Left lung (tissue), 4 donors: ENCODE measurements at regions not wholly inside any gene's neighbourhood (a gene's known extent, or its start where the extent isn't known, plus 50 kb on each side); places are given as distances from the start of the nearest gene placed in this dataset.

Source experiments
- ATAC-seq: fragments of 200-7000 bp; cut with Tn5 transposase; one replicate; pipeline ENCODE4 v1.9.1; 2020; ENCODE audit warnings: moderate library complexity
- DNase-seq, 4 donors: peaks; one replicate each; pipeline ENCODE4 v3.0.0-alpha.2; 2013 to 2020
- H3K27ac ChIP-seq, 2 donors: fragments of 200-600 bp; sonication (generic) in 1 of 2; one replicate each; pipeline versions ENCODE4 v1.5.0 to v1.8.0; 2020 to 2021
- H3K27me3 ChIP-seq, 2 donors: fragments of 200-600 bp; sonication (generic) in 1 of 2; one replicate each; pipeline versions ENCODE4 v1.5.0 to v1.8.0; 2020 to 2021
- H3K36me3 ChIP-seq, 2 donors: fragments of 200-600 bp; sonication (generic) in 1 of 2; one replicate each; pipeline versions ENCODE4 v1.5.0 to v1.8.0; 2020 to 2021
- H3K4me1 ChIP-seq, 2 donors: fragments of 200-600 bp; one replicate each; pipeline ENCODE4 v1.8.0; 2021
- H3K4me3 ChIP-seq, 2 donors: fragments of 200-600 bp; sonication (generic) in 1 of 2; one replicate each; pipeline versions ENCODE4 v1.5.0 to v1.8.0; 2020 to 2021; ENCODE audit warnings: mild to moderate bottlenecking in 1 of 2
- H3K9me3 ChIP-seq, 2 donors: fragments of 200-600 bp; sonication (generic) in 1 of 2; one replicate each; pipeline versions ENCODE4 v1.5.0 to v1.8.0; 2020 to 2021
- intact Hi-C, 2 donors: fragments of 100-400 bp; cut with DNase I; formaldehyde crosslinking; loops; one replicate each; pipeline versions ENCODE4 v1.11.2 to v1.14.2; 2022
- TF ChIP-seq, protein P1 (sequence below), 2 donors: fragments of 200-600 bp; sonication (generic) in 1 of 2; IDR thresholded peaks; one replicate each; pipeline versions ENCODE4 v1.5.0 to v1.8.0; 2021; ENCODE audit warnings: antibody characterized with exemption in 2 of 2
- donor health status: DM: no; HTN: yes; CAD: no.
- donor health status: DM: no; HTN: no; CAD: no.

DNA sequence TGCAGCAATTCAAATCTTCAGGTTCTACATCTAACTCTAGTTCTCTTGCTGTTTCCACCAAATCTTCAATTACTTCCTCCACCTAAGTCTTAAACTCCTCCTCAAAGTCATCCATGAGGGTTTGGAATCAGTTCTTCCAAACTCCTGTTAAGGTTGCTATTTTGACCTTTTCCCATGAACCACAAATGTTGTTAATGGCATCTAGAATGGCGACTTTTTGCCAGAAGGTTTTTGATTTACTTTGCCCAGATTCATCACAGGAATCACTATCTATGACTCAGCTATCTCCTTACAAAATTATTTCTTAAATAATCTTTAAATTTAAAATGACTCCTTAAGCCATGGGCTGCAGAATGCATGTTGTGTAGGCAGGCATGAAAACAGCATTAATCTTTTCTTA is 368.9 kb upstream of the TNP1 start:
- ATAC-seq, result no peak
- peaks cover 0 to 66% of the 10 kb centered on the region in 2 donors for H3K27me3 ChIP-seq
- no peak overlapping the region for H3K4me3 ChIP-seq
- intact Hi-C loops, result no loop called here
- DNase-seq, result no peak
- H3K4me1 ChIP-seq, result peaks cover 0 to 3% of the 10 kb centered on the region in 2 donors
- TF ChIP-seq, protein P1, sequence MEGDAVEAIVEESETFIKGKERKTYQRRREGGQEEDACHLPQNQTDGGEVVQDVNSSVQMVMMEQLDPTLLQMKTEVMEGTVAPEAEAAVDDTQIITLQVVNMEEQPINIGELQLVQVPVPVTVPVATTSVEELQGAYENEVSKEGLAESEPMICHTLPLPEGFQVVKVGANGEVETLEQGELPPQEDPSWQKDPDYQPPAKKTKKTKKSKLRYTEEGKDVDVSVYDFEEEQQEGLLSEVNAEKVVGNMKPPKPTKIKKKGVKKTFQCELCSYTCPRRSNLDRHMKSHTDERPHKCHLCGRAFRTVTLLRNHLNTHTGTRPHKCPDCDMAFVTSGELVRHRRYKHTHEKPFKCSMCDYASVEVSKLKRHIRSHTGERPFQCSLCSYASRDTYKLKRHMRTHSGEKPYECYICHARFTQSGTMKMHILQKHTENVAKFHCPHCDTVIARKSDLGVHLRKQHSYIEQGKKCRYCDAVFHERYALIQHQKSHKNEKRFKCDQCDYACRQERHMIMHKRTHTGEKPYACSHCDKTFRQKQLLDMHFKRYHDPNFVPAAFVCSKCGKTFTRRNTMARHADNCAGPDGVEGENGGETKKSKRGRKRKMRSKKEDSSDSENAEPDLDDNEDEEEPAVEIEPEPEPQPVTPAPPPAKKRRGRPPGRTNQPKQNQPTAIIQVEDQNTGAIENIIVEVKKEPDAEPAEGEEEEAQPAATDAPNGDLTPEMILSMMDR (IDR thresholded peaks at IDR 0.05), result no peak
- no peaks in the 10 kb centered on the region for H3K36me3 ChIP-seq
- H3K9me3 ChIP-seq, result no peaks in the 10 kb centered on the region
- no peak overlapping the region for H3K27ac ChIP-seq

DNA sequence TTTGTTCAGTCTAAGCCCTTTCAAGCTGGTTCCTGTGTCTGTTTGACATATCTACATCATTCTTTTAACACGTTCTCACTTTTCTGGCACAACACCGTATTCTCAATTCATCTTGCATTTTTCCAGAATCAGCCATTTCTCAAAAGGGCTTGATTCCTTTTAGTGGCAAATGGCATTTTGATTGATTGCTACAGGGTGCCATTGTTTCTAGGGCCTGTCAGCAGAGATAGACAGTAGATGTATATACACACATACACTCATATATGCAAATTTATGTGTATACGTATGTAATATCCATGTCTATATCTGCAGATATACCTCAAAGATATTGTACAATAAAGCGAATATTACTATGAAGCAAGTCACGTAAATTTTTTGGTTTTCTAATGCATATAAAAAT is 367.9 kb upstream of the TNP1 start:
- DNase-seq, result no peak
- H3K36me3 ChIP-seq, result no peaks in the 10 kb centered on the region
- ATAC-seq, result no peak
- TF ChIP-seq, protein P1 (IDR thresholded peaks at IDR 0.05), result no peak
- H3K4me3 ChIP-seq, result no peak overlapping the region
- peaks cover 0 to 12% of the 10 kb centered on the region in 2 donors for H3K4me1 ChIP-seq
- H3K27ac ChIP-seq, result no peak overlapping the region
- intact Hi-C loops, result no loop called here
- no peaks in the 10 kb centered on the region for H3K9me3 ChIP-seq
- H3K27me3 ChIP-seq, result peaks cover 0 to 61% of the 10 kb centered on the region in 2 donors

DNA sequence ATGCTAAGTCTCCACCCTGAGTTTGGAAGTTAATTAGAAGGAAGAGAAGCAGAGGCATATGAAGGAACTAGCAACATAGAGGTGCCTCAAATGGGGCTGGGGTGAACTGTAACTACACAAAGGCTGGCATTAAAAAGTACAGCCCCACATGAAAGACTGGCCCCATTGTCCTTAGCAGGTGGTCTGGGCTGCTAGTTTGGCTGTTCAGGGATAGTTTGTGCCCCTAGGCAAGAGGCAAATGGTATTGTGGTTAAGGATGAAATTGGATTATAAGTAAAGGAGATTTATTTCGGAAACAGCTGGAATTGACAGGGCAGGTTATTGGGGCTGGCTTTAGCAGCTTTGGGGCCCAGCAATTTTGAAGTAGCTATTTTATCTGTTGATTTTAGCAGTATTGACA is 365.7 kb upstream of the TNP1 start:
- Histone ChIP-seq H3K9me3 (no peaks in the 10 kb centered on the region), H3K36me3 (no peaks in the 10 kb centered on the region), H3K27me3 (peaks cover 0 to 56% of the 10 kb centered on the region in 2 donors), H3K4me1 (peaks cover 0 to 17% of the 10 kb centered on the region in 2 donors), H3K4me3 (no peak overlapping the region), H3K27ac (no peak overlapping the region)
- DNase-seq (no peak), ATAC-seq (no peak)
- TF ChIP-seq, protein P1 (IDR thresholded peaks at IDR 0.05), result no peak
- intact Hi-C loops, result no loop called here

- no peak overlapping the region for H3K4me3 ChIP-seq
- DNase-seq (no peak), ATAC-seq (peak; percentile 69)
- intact Hi-C loops, result no loop called here
- peaks cover 0 to 55% of the 10 kb centered on the region in 2 donors for H3K27me3 ChIP-seq
- no peaks in the 10 kb centered on the region for H3K9me3 ChIP-seq
- peak overlapping the region in 1 of 2 donors; percentile 57 for H3K27ac ChIP-seq
- H3K4me1 ChIP-seq, result peaks cover 0 to 17% of the 10 kb centered on the region in 2 donors
- TF ChIP-seq, protein P1 (IDR thresholded peaks at IDR 0.05), result no peak
- H3K36me3 ChIP-seq, result no peaks in the 10 kb centered on the region
These were observed 363.5 kb upstream of the TNP1 start for GRCh38 chr2:217223222-217223930.

DNA sequence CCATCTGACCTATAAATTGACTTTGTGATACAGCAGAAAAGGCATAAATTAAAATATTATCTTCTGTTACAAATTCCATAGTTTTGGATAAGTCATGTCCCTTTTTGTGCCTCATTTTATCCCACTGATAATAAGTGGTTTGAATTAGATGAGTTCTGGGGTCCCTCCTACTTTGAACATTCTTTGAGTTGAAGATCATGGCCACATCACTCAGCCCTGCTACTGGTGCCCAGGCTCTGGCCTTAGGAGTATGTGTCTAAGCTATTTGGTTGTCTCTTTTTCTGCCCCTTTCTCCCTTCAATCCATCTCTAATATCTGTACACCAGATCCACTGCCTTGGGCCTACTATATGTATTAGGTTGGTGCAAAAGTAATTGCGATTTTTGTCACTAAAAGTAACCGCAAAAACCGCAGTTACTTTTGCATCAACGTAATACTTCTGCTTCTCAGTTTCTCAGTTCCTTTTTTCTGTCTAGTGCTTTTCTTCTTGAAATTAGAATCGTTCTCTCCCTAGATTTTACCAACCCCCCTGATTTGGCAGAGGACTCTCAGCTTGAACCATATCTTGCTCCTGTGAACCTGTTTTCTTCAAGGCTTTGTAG is 362.5 kb upstream of the TNP1 start:
- Histone ChIP-seq H3K4me1 (peaks cover 0 to 17% of the 10 kb centered on the region in 2 donors), H3K27ac (peak overlapping the region in 1 of 2 donors; percentile 57), H3K27me3 (peaks cover 0 to 58% of the 10 kb centered on the region in 2 donors), H3K4me3 (no peak overlapping the region), H3K9me3 (no peaks in the 10 kb centered on the region), H3K36me3 (no peaks in the 10 kb centered on the region)
- DNase-seq (no peak), ATAC-seq (no peak)
- TF ChIP-seq, protein P1 (IDR thresholded peaks at IDR 0.05), result no peak
- intact Hi-C loops, result no loop called here
